Endothelial cell of umbilical vein (primary cell): ENCODE measurements at regions not wholly inside any gene's neighbourhood (a gene's known extent, or its start where the extent isn't known, plus 50 kb on each side); places are given as distances from the start of the nearest gene placed in this dataset.

Experiments used
- BruUV-seq: library from RNA; stranded (reverse); fragments of 400-500 nt; replicated peaks from 2 replicates; lab custom pipeline; 2021; lab: Mats Ljungman, UMichigan
- CTCF ChIA-PET: fragments of 300-600, 350-600 bp; sonication (Branson Sonifier 250); formaldehyde crosslinking; loops from one replicate; lab custom pipeline; 2021; ENCODE audit warnings: antibody characterized with exemption, inconsistent platforms; lab: Charles Lee
- POLR2A ChIA-PET: fragments of 300-600, 350-600 bp; sonication (Branson Sonifier 250); formaldehyde crosslinking; loops from one replicate; lab custom pipeline; 2021; ENCODE audit warnings: antibody characterized with exemption, inconsistent platforms; lab: Charles Lee
- DNase-seq: peaks from one replicate; pipeline ENCODE4 v3.0.0-alpha.2; 2011; ENCODE audit warnings: low read depth, low spot score
- FAIRE-seq: peaks from 2 replicates; lab custom pipeline; 2011; peaks lifted over from hg19 to GRCh38; lab: Jason Lieb, UNC
- H2AFZ ChIP-seq: 2 replicates; pipeline ENCODE4 v1.6.0; 2012; ENCODE audit warnings: low read depth, low read length, control low read depth, inconsistent platforms
- H3K27ac ChIP-seq: 2 replicates; pipeline ENCODE4 v1.5.1; 2011; ENCODE audit warnings: low read depth, mild to moderate bottlenecking, control low read depth, low read length, moderate library complexity; ENCODE audit not compliant: insufficient read depth
- H3K27me3 ChIP-seq, 2 experiments: 2 replicates each; pipeline versions ENCODE4 v1.6.0 to v1.6.1; 2011; ENCODE audit warnings: low read length in 2 of 2, mixed read lengths in 1 of 2; ENCODE audit not compliant: control insufficient read depth in 2 of 2, insufficient read depth in 2 of 2
- H3K36me3 ChIP-seq, 2 experiments: 2 replicates in 1 of 2; 3 replicates in 1 of 2; pipeline ENCODE4 v1.5.1; 2011; ENCODE audit warnings: low read length in 2 of 2, mild to moderate bottlenecking in 1 of 2, moderate library complexity in 1 of 2; ENCODE audit not compliant: control insufficient read depth in 2 of 2, insufficient read depth in 2 of 2; ENCODE audit errors: extremely low read depth in 1 of 2
- H3K4me1 ChIP-seq: 3 replicates; pipeline ENCODE4 v1.5.1; 2011; ENCODE audit warnings: mild to moderate bottlenecking, low read length; ENCODE audit not compliant: control insufficient read depth, insufficient read depth; ENCODE audit errors: extremely low read depth
- H3K4me2 ChIP-seq: 2 replicates; pipeline ENCODE4 v1.6.1; 2011; ENCODE audit warnings: low read length, control low read depth, mixed read lengths; ENCODE audit not compliant: insufficient read depth
- H3K4me3 ChIP-seq, 3 experiments: fragments of 200-600 bp in 1 of 3; sonication (generic), shearing (Covaris generic) in 1 of 3; replicated peaks in 1 of 3; 2 replicates each; pipeline ENCODE4 v1.5.1; 2011 to 2016; ENCODE audit warnings: control low read depth in 3 of 3, low read length in 3 of 3, mild to moderate bottlenecking in 2 of 3, inconsistent platforms in 1 of 3, low read depth in 1 of 3, moderate library complexity in 1 of 3; ENCODE audit not compliant: insufficient read depth in 1 of 3
- H3K79me2 ChIP-seq: 2 replicates; pipeline ENCODE4 v1.6.0; 2012; ENCODE audit warnings: low read length, inconsistent platforms; ENCODE audit not compliant: control insufficient read depth, insufficient read depth
- H3K9ac ChIP-seq: replicated peaks from 2 replicates; pipeline ENCODE3; 2011; ENCODE audit warnings: low read length, control low read depth; ENCODE audit not compliant: insufficient read depth; ENCODE audit errors: extremely low read depth
- H3K9me1 ChIP-seq: replicated peaks from 3 replicates; pipeline ENCODE4 v1.6.0; 2011; ENCODE audit warnings: mild to moderate bottlenecking, low read length; ENCODE audit not compliant: control insufficient read depth, insufficient read depth; ENCODE audit errors: extremely low read depth
- H3K9me3 ChIP-seq: replicated peaks from 2 replicates; pipeline ENCODE4 v1.5.1; 2012; ENCODE audit warnings: low read length, inconsistent platforms; ENCODE audit not compliant: control insufficient read depth, insufficient read depth
- H4K20me1 ChIP-seq: replicated peaks from 2 replicates; pipeline ENCODE3; 2011; ENCODE audit warnings: mild to moderate bottlenecking, low read length; ENCODE audit not compliant: control insufficient read depth, insufficient read depth; ENCODE audit errors: extremely low read depth
- CTCF ChIP-seq, 2 donors: IDR thresholded peaks; 1 replicate in 1 of 2; 2 replicates in 1 of 2; pipeline ENCODE4 v1.5.1; 2011; ENCODE audit warnings: low read length in 2 of 2, mild to moderate bottlenecking in 2 of 2, moderate library complexity in 2 of 2, control low read depth in 1 of 2, inconsistent platforms in 1 of 2, low read depth in 1 of 2; ENCODE audit not compliant: insufficient read depth in 1 of 2; ENCODE audit errors: extremely low read depth in 1 of 2
- EZH2 ChIP-seq: IDR thresholded peaks from 2 replicates; pipeline ENCODE4 v1.6.1; 2012; ENCODE audit warnings: borderline replicate concordance, low read depth, mild to moderate bottlenecking, moderate library complexity, low read length, inconsistent platforms; ENCODE audit not compliant: severe bottlenecking
- FOS ChIP-seq: IDR thresholded peaks from 2 replicates; pipeline ENCODE4 v1.6.1; 2011; ENCODE audit warnings: mild to moderate bottlenecking, low read length, moderate library complexity, borderline replicate concordance; ENCODE audit not compliant: insufficient read depth
- GATA2 ChIP-seq: IDR thresholded peaks from 2 replicates; pipeline ENCODE4 v1.7.0; 2011; ENCODE audit warnings: low read depth, mild to moderate bottlenecking, moderate library complexity, mixed read lengths, low read length; ENCODE audit not compliant: insufficient read length, insufficient read depth
- JUN ChIP-seq: IDR thresholded peaks from 2 replicates; pipeline ENCODE4 v1.6.1; 2011; ENCODE audit warnings: borderline replicate concordance, low read depth; ENCODE audit not compliant: insufficient read length, insufficient read depth
- MAX ChIP-seq: IDR thresholded peaks from 2 replicates; pipeline ENCODE4 v1.6.1; 2011; ENCODE audit not compliant: insufficient read depth, insufficient read length
- MYC ChIP-seq: IDR thresholded peaks from one replicate; pipeline ENCODE4 v1.6.1; 2011; ENCODE audit warnings: mild to moderate bottlenecking, low read depth, low read length
- POLR2A ChIP-seq: IDR thresholded peaks from 2 replicates; pipeline ENCODE4 v1.6.1; 2012; ENCODE audit warnings: low read depth, mild to moderate bottlenecking, control low read depth, low read length
- POLR2AphosphoS5 ChIP-seq: IDR thresholded peaks from 2 replicates; pipeline ENCODE4 v1.6.1; 2012; ENCODE audit warnings: low read depth, mild to moderate bottlenecking, control low read depth, low read length, moderate library complexity; ENCODE audit not compliant: insufficient read depth
- dilution Hi-C: fragments of 300-500 bp; cut with MboI; formaldehyde crosslinking; loops from one replicate; pipeline ENCODE4 v1.15.0; 2019; ENCODE audit warnings: low sequenced_read_pairs; ENCODE audit not compliant: extremely low pct_ligation_motif_present
- intact Hi-C: fragments of 100-400 bp; cut with micrococcal nuclease; formaldehyde crosslinking; loops from one replicate; pipeline ENCODE4 v1.10.0; 2022

GRCh38 chr4:11876104-11876503 is 447.4 kb upstream of the HS3ST1 start:
- DNase-seq = no peak
- H4K20me1 ChIP-seq = no peaks in the 10 kb centered on the region
- no peaks in the 10 kb centered on the region for H3K27me3 ChIP-seq
- dilution Hi-C loops = no loop called here
- H3K36me3 ChIP-seq = no peaks in the 10 kb centered on the region
- no peaks in the 10 kb centered on the region for H3K79me2 ChIP-seq
- H3K9me1 ChIP-seq = no peaks in the 10 kb centered on the region
- H3K4me3 ChIP-seq = no peak overlapping the region
- ChIA-PET CTCF (no interaction called here), POLR2A (no interaction called here)
- no peak overlapping the region for H3K9ac ChIP-seq
- BruUV-seq = no TSS peak
- no peaks in the 10 kb centered on the region for H3K9me3 ChIP-seq
- no peak overlapping the region for H3K27ac ChIP-seq
- H3K4me1 ChIP-seq = no peaks in the 10 kb centered on the region
- H2AFZ ChIP-seq = no peak overlapping the region
- H3K4me2 ChIP-seq = no peak overlapping the region
- no peak for FAIRE-seq
- intact Hi-C loops = no loop called here
- TF ChIP-seq POLR2AphosphoS5 (no peak), FOS (no peak), MAX (no peak), JUN (no peak), CTCF (IDR thresholded peaks at IDR 0.05; ENCODE audit: extremely low read depth in 1 of 2, insufficient read depth in 1 of 2, low read depth in 1 of 2, low read length in 2 of 2) (no peak), POLR2A (no peak), GATA2 (no peak), EZH2 (no peak), MYC (no peak)
